ENCODE measurements at regions not wholly inside any gene's neighbourhood (a gene's known extent, or its start where the extent isn't known, plus 50 kb on each side); places are given as distances from the start of the nearest gene placed in this dataset.

DNA sequence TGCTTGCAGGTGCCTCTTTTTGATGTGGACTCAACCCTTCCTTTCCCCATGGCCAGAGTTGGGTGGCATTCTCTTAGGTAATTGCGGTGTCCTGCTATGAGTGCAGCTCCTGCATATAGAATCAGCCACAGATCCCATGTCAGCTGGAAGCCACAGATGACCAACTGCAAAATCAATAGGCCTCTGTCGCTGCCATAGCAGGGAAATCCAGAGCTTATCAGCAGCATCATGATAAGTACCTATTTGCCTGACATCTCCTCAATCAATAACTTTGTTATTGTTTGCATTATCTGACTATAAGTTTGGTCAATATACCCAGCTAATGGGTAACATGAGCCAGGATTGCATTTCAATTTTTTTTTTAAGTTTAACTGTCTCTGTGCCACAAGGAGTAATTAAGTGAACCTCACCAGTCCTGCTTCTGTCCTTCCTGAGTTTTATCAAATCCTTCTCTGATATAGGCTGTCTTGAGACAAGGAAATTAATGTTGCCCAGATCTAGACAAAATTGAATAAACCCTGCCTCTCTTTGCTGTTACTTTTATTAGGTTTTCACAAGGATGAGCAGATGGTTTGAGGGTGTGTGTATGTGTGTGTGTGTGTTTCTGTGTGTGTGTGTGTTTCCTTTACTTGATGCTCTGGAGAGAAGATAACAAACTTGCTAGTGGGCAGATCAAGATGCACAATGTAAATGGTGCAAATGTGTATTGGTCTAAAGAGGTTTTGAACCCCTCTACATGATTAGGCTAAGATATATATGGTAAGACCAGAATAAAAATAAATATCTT lies 59.6 kb upstream of the CREB1 start:
- no peak overlapping the region for H3K27ac ChIP-seq (ENCODE audit: low read depth, low read length)
- ChIA-PET RAD21 (ENCODE audit: low non-redundant PET in 1 of 2, low total read pairs in 2 of 2, uncharacterized antibody in 2 of 2, unreplicated experiment in 2 of 2) (no interaction called here), CTCF (interaction anchor here (0.7 to 1.2 kb wide), 2 partner anchors 33 to 670 kb away, joined by 3 read pairs; no protein-coding TSS in a partner anchor), POLR2A (no interaction called here)
- no peaks in the 10 kb centered on the region for H3K9me3 ChIP-seq (ENCODE audit: control insufficient read depth in 1 of 2, insufficient read depth in 1 of 2, low read depth in 1 of 2, low read length in 2 of 2)
- no peaks in the 10 kb centered on the region for H3K36me3 ChIP-seq (ENCODE audit: control insufficient read depth in 1 of 2, insufficient read depth in 2 of 2, low read length in 2 of 2)
- ATAC-seq = no peak
- no peak overlapping the region for H3K4me3 ChIP-seq (replicated peaks in 1 of 2; ENCODE audit: low read depth in 1 of 2, low read length in 2 of 2)
- intact Hi-C loops (cut with micrococcal nuclease) = loop anchor here (5.0 to 10.0 kb wide), 2 partner anchors 303 to 915 kb away; partner anchors contain the start of gene KLF7
- no TSS peak for BruUV-seq (replicated peaks)
- H4K20me1 ChIP-seq (ENCODE audit: insufficient read depth) = no peaks in the 10 kb centered on the region
- H3K79me2 ChIP-seq (ENCODE audit: insufficient read depth, low read length) = no peaks in the 10 kb centered on the region
- H2AFZ ChIP-seq (ENCODE audit: low read depth, low read length, poor library complexity, severe bottlenecking) = no peak overlapping the region
- H3K9me2 ChIP-seq (ENCODE audit: insufficient read depth) = no peaks in the 10 kb centered on the region
- no peaks in the 10 kb centered on the region for H3K27me3 ChIP-seq (ENCODE audit: insufficient read depth, low read length)
- H3K4me2 ChIP-seq (ENCODE audit: low read length) = no peak overlapping the region
- TF ChIP-seq, protein P1, sequence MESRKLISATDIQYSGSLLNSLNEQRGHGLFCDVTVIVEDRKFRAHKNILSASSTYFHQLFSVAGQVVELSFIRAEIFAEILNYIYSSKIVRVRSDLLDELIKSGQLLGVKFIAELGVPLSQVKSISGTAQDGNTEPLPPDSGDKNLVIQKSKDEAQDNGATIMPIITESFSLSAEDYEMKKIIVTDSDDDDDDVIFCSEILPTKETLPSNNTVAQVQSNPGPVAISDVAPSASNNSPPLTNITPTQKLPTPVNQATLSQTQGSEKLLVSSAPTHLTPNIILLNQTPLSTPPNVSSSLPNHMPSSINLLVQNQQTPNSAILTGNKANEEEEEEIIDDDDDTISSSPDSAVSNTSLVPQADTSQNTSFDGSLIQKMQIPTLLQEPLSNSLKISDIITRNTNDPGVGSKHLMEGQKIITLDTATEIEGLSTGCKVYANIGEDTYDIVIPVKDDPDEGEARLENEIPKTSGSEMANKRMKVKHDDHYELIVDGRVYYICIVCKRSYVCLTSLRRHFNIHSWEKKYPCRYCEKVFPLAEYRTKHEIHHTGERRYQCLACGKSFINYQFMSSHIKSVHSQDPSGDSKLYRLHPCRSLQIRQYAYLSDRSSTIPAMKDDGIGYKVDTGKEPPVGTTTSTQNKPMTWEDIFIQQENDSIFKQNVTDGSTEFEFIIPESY (IDR thresholded peaks at IDR 0.05; ENCODE audit: extremely low read depth, insufficient replicate concordance, low read length) = no peak
- TF ChIP-seq POLR2A (IDR thresholded peaks at IDR 0.05; ENCODE audit: borderline replicate concordance, extremely low read depth, insufficient read depth, insufficient read length) (no peak), POLR2AphosphoS5 (IDR thresholded peaks at IDR 0.05; ENCODE audit: low read depth, low read length) (no peak), CBX3 (IDR thresholded peaks at IDR 0.05; ENCODE audit: low read depth) (no peak), JUND (IDR thresholded peaks at IDR 0.05) (no peak), EGR1 (IDR thresholded peaks at IDR 0.05; ENCODE audit: low read depth) (no peak)
- TF ChIP-seq, protein P2, sequence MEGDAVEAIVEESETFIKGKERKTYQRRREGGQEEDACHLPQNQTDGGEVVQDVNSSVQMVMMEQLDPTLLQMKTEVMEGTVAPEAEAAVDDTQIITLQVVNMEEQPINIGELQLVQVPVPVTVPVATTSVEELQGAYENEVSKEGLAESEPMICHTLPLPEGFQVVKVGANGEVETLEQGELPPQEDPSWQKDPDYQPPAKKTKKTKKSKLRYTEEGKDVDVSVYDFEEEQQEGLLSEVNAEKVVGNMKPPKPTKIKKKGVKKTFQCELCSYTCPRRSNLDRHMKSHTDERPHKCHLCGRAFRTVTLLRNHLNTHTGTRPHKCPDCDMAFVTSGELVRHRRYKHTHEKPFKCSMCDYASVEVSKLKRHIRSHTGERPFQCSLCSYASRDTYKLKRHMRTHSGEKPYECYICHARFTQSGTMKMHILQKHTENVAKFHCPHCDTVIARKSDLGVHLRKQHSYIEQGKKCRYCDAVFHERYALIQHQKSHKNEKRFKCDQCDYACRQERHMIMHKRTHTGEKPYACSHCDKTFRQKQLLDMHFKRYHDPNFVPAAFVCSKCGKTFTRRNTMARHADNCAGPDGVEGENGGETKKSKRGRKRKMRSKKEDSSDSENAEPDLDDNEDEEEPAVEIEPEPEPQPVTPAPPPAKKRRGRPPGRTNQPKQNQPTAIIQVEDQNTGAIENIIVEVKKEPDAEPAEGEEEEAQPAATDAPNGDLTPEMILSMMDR (IDR thresholded peaks at IDR 0.05 in 2 of 3, conservative IDR thresholded peaks at IDR 0.05 in 1 of 3; ENCODE audit: borderline replicate concordance in 1 of 3, insufficient read depth in 1 of 3, low read depth in 2 of 3, low read length in 2 of 3) = no peak
- TF ChIP-seq, protein P3, sequence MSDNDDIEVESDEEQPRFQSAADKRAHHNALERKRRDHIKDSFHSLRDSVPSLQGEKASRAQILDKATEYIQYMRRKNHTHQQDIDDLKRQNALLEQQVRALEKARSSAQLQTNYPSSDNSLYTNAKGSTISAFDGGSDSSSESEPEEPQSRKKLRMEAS (IDR thresholded peaks at IDR 0.05) = no peak
- H3K4me1 ChIP-seq (ENCODE audit: control insufficient read depth in 1 of 2, insufficient read depth in 2 of 2, low read length in 2 of 2) = peaks cover 0 to 6% of the 10 kb centered on the region in 2 experiments; a peak in 1 of 4 replicates
- DNase-seq (ENCODE audit: low read depth, low spot score) = no peak
- H3K9ac ChIP-seq (ENCODE audit: low read length) = no peak overlapping the region
